ELR (cell line): ENCODE measurements at regions not wholly inside any gene's neighbourhood (a gene's known extent, or its start where the extent isn't known, plus 50 kb on each side); places are given as distances from the start of the nearest gene placed in this dataset.

Experiments
- DNase-seq: peaks from one replicate; pipeline ENCODE4 v3.0.0-alpha.2; 2015; ENCODE audit warnings: low read depth

GRCh38 chr20:47406849-47407682, 50.6 kb upstream of the ZMYND8 start:
- DNase-seq = peak; percentile 27

- no peak for DNase-seq
These were observed 54.7 kb upstream of the ZMYND8 start for GRCh38 chr20:47411161-47411560.

- no peak for DNase-seq
These were observed 55.6 kb upstream of the ZMYND8 start for GRCh38 chr20:47412083-47412482.

- no peak for DNase-seq
These were observed 56.7 kb upstream of the ZMYND8 start for GRCh38 chr20:47413189-47413588.

- no peak for DNase-seq
These were observed 61.0 kb upstream of the ZMYND8 start for GRCh38 chr20:47417245-47418068.

- peak; percentile 24 for DNase-seq
These were observed 61.7 kb upstream of the ZMYND8 start for GRCh38 chr20:47418069-47418757.

GRCh38 chr20:47419953-47420514, 63.5 kb upstream of the ZMYND8 start:
- DNase-seq = no peak

GRCh38 chr20:47421076-47421475, 64.6 kb upstream of the ZMYND8 start:
- DNase-seq = no peak

- DNase-seq = no peak
These were observed 67.1 kb upstream of the ZMYND8 start for GRCh38 chr20:47423586-47423985.

GRCh38 chr20:47427067-47427466, 70.6 kb upstream of the ZMYND8 start:
- no peak for DNase-seq

GRCh38 chr20:47427746-47428145, 71.2 kb upstream of the ZMYND8 start:
- no peak for DNase-seq

- no peak for DNase-seq
These were observed 71.7 kb upstream of the ZMYND8 start for GRCh38 chr20:47428164-47428563.

GRCh38 chr20:47428851-47429336, 72.4 kb upstream of the ZMYND8 start:
- no peak for DNase-seq

- no peak for DNase-seq
These were observed 72.3 kb upstream of the NCOA3 start for GRCh38 chr20:47429409-47429808.

GRCh38 chr20:47430862-47431588, 70.7 kb upstream of the NCOA3 start:
- no peak for DNase-seq

- DNase-seq = no peak
These were observed 68.9 kb upstream of the NCOA3 start for GRCh38 chr20:47432834-47433210.

- DNase-seq = peak; percentile 89
These were observed 67.4 kb upstream of the NCOA3 start for GRCh38 chr20:47434128-47434779.

GRCh38 chr20:47438464-47439381, 63.0 kb upstream of the NCOA3 start:
- no peak for DNase-seq

GRCh38 chr20:47440857-47441773, 60.6 kb upstream of the NCOA3 start:
- DNase-seq = peak; percentile 59
